CD4-positive, alpha-beta T cell treated with Interleukin-12 subunit alpha and Interleukin-12 subunit beta, for 1 hour (primary cell): ENCODE measurements at regions not wholly inside any gene's neighbourhood (a gene's known extent, or its start where the extent isn't known, plus 50 kb on each side); places are given as distances from the start of the nearest gene placed in this dataset.
A peak's percentile ranks its signal among the peaks of the same experiment; 100 is the strongest.

Source experiments
- DNase-seq: peaks from one replicate; pipeline ENCODE4 v3.0.0-alpha.2; 2020

DNA sequence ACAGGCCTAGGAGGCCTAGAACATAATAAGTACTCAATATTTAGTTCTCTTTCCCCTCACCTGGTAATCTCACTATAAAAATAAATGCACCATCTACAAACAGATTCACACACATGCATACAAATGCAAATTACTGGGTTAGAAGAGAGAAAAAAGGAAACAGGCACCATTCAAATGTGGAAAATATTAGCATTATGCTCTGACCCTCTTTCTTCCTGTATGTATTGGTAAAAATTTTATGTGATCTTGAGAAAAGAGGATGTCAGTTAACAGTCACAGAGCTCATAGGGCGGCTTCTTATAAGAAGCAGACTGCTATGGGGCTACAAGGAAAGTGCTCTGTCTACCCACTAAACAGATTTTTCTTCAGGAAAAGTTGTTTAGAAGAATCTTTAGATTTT is 565.4 kb downstream of the LMO4 start:
- DNase-seq = no peak

GRCh38 chr1:87897481-87897880 is 568.8 kb downstream of the LMO4 start:
- DNase-seq = no peak

GRCh38 chr1:87898431-87898830 is 569.8 kb downstream of the LMO4 start:
- DNase-seq = no peak

GRCh38 chr1:87899017-87899416 is 570.3 kb downstream of the LMO4 start:
- no peak for DNase-seq

GRCh38 chr1:87899746-87900145 is 571.1 kb downstream of the LMO4 start:
- no peak for DNase-seq

GRCh38 chr1:87902830-87903229 is 574.1 kb downstream of the LMO4 start:
- DNase-seq = peak; percentile 1

- DNase-seq = no peak
Observed at GRCh38 chr1:87903242-87903641, 574.6 kb downstream of the LMO4 start.

- no peak for DNase-seq
Observed at GRCh38 chr1:87904651-87905050, 576.0 kb downstream of the LMO4 start.

GRCh38 chr1:87905651-87906050 is 577.0 kb downstream of the LMO4 start:
- DNase-seq = no peak

DNA sequence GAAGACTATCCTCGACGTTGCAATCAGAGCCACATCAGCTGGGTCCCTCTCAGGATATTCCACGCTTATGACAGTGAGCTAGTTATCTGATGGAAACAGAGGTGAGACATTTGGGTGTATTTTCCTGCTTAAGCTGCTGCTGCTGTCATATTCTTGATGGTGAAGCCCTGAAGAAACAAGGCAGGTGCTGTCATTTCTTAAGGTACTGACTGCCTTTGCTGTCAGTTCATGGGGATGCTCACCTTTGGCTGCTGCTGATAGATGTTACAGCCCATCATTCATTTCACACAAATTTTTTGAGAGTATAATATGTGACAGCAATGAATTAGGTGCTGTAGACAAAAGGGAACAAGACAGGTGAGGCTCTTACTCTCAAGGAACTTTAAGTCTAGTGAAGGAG is 577.4 kb downstream of the LMO4 start:
- DNase-seq = no peak

DNA sequence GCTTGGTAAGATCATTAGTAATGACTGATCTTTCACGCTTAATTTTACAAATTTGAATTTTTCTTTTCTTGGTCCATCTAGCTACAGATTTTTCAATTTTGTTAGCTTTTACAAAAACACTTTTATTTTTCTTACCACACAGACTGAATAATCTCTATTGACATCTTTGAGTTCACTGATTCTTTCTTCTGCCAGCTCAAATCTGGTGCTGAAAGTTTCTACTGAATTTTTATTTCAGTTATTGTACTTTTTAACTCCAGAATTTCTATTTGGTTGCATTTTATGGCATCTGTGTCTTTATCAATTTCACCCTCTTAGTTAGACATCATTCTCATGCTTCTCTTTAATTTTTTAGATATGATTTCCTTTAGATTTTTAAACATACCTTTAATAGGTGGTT is 584.7 kb downstream of the LMO4 start:
- no peak for DNase-seq

- no peak for DNase-seq
Observed at GRCh38 chr1:87914396-87914795, 585.7 kb downstream of the LMO4 start.

DNA sequence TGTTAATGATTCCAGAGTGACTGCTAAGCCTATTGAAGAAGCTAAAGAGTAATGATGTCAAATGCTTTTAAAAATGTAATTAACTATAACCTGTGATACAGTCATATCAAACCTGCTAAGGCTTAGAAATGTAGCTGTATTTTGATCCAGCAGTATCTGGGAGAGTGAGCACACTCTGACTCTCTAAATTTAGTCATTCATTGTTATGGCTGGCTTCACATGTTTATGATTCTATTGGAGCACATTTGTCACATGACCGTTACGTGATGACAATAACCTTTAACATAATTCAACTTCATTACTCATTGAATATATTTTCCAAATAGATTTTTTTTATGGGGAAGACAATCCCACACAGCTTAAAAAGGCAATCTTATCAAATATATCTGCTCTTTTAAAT is 587.1 kb downstream of the LMO4 start:
- no peak for DNase-seq

DNA sequence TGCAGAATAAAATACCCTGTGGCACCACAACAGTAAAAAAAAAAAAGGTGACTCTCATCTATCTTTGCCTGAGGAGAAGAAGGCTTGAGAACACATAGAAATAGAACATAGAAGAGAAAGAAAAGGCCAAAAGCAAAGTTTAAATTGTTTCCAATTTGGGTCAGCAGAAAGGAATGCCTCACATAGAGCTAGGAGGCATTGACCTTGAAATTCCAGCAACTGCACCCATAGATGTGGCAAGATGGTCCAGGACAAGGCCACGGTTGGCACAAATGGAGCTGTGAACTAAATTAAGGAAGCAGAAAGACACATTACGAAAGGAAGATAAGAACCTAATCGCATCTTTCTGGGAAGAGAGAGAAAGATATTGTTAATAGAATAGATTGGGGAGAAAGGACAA is 588.3 kb downstream of the LMO4 start:
- DNase-seq = no peak

GRCh38 chr1:87918398-87918797 is 589.7 kb downstream of the LMO4 start:
- no peak for DNase-seq

DNA sequence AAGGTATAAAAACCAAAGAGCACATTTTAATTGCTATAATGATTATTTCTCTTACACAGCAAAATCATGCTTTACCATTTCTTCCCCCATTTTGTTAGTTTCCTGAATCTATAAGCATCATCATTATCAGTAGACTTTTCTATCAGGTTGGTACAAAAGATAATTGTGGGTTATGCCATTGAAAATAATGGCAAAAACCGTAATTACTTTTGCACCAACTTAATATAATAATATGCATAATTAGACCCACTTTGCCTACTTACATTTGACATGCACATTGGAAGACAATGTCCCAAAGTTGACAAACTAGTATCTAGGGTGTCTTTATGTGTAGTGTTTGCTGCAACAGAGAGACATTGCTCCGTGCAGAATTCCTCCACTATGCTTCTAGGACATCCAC is 594.2 kb downstream of the LMO4 start:
- no peak for DNase-seq

DNA sequence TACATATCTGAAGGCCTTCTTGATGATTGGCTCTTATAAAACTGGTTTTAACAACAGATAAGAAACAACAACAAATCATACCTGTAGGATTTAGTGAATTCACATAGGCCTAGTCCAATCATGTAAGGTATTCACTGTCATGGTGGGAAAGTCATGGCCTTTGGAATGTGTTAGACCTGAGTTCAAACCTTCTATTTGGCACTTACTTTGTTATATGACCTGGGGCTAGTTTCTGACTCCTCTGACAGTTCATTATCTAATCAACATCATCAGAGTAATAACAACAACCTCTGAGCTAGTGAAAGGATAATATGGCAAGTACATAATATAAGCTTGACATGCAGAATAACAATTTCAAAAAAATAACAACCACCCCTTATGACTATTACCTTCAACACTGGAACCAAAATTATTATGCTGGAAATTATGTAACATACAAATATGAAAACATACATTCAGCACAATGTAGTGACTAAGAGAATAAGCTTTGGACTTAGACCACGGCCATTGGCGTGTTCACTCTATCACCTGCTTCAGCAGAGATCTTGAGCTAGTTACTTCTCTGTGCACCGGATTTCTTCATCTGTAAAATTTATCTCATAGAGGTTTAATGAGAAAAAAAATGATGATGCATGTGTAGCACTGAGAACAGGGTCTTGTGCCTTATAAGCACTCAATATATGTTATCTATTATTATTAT is 597.6 kb downstream of the LMO4 start:
- DNase-seq = no peak

GRCh38 chr1:87926921-87927320 is 598.2 kb downstream of the LMO4 start:
- no peak for DNase-seq

DNA sequence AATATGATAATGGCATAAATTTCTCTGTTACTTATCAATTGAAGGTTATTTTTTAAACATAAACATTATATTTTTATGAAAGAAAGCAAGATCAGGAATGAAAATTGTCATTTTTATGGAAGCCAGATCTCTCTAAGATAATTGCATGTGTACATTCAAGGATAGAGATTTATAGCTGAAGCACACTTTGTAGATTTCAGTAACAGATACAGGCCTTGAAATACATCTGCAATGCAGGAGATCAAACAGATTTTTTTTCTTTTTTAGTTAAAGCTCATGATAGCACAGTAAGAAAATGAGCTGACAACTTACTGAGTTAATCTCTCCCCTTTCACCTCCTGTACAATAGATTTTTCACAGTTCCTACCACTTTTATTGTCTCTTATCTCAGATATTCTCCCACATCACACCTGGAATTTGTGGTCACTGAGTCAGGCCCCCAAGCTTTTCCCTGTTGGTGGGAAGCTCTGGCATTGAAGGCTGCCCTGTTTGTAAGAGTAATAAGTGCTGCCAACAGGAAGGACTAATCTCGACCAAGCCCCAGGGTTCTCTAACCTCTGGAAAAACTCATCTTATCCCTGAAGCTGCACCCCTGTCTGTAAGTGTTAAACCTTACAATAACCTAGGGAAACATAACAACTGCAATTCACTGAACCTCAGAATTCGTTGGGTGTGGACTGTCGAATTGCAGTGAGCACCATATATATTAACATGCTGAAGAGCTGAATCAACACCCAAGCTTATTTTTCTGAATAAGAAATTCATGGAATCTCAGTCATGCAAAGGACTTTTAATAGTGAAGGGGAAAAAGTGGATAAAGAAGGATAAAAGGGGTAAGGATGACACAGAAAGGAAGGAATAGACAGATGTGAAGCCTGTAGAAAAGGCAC is 599.0 kb downstream of the LMO4 start:
- DNase-seq = no peak

DNA sequence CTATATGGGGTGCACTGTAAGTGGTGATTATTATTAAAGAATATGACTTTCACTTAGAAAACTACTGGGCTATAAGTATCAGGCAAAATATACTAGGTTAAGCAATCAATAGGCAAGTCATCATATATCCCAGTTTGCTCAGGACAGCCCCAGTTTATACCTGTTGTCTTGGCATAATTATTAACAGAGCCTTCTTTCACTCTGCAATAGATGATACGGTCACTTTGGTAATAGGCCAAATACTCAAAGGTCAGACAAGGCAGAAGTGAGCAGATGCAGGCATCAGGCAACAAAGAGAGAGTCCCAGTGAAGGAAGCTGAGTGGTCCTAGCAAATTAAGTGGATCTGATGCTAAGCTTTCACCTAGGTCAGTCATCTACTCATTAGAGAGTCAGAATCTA is 599.9 kb downstream of the LMO4 start:
- DNase-seq = no peak

- no peak for DNase-seq
Observed at GRCh38 chr1:87929906-87930305, 601.2 kb downstream of the LMO4 start.

DNA sequence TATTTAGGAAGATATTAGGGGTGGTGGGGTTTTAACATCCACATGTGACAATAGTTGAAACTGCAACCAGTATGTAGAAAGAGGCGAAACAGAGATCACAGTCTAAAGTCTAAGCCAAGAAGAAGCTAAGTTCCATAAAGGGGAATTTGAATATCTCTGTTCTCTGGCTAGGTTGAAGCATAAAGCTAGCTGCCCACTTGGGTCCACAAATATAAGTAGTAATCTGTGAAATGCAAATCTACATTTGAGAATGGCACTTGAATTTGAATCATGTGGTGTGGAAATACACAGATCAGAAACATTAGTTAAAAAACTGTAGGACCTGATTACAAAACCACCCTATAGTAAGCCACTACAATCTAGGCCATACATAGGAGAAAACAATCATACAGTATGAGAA is 602.1 kb downstream of the LMO4 start:
- DNase-seq = no peak

GRCh38 chr1:87933171-87933570 is 604.5 kb downstream of the LMO4 start:
- DNase-seq = no peak

DNA sequence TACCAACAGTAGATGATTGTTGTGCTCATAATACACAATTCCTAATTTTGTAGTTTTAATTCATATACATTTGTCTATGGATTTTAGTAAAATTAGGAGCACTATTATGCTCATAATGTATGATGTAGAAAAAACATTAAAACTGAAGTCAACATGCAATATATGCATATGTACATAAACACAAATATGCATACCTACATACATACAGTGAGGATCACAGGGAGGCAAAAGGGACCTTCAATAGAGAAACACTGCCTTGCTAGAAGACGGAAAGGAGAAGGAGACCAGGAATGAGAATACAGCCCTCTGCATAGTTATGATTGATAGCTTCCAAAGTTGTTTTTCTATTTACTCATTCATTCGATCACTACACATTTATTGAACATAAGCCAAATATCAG is 606.5 kb downstream of the LMO4 start:
- DNase-seq = no peak
